Esophagus muscularis mucosa (tissue), 4 donors: ENCODE measurements at regions not wholly inside any gene's neighbourhood (a gene's known extent, or its start where the extent isn't known, plus 50 kb on each side); places are given as distances from the start of the nearest gene placed in this dataset.
"Not testable (repeated sequence)": the region's sequence is repeated elsewhere in the genome, so short reads cannot be mapped to it uniquely, and the experiment has no call there.

Experiments used
- DNase-seq: peaks from one replicate; pipeline ENCODE4 v3.0.0-alpha.2; 2017; ENCODE audit errors: extremely low spot score
- H3K27ac ChIP-seq, 4 donors: fragments of 200-600 bp; sonication (generic); replicated peaks in 1 of 4; 1 replicate in 3 of 4; 2 replicates in 1 of 4; pipeline ENCODE4 v1.5.1; 2016 to 2019; ENCODE audit warnings: mild to moderate bottlenecking in 1 of 4
- H3K27me3 ChIP-seq, 4 donors: fragments of 200-600 bp; sonication (generic); one replicate each; pipeline versions ENCODE4 v1.5.1 to v1.6.0; 2016 to 2019
- H3K36me3 ChIP-seq, 4 donors: fragments of 200-600 bp; sonication (generic); one replicate each; pipeline ENCODE4 v1.5.1; 2016 to 2019
- H3K4me1 ChIP-seq, 4 donors: fragments of 200-600 bp; sonication (generic); one replicate each; pipeline ENCODE4 v1.5.1; 2016 to 2019
- H3K4me3 ChIP-seq, 4 donors: fragments of 200-600 bp; sonication (generic); 1 replicate in 2 of 4; 2 replicates in 2 of 4; pipeline ENCODE4 v1.5.1; 2016 to 2019; ENCODE audit warnings: mild to moderate bottlenecking in 4 of 4, moderate library complexity in 1 of 4
- H3K9me3 ChIP-seq, 4 donors: fragments of 200-600 bp; sonication (generic); 1 replicate in 3 of 4; 2 replicates in 1 of 4; pipeline ENCODE4 v1.5.1; 2016 to 2019
- EP300 ChIP-seq: sonication (generic); formaldehyde crosslinking; IDR thresholded peaks from one replicate; pipeline ENCODE4 v1.6.1; 2017; ENCODE audit warnings: antibody characterized with exemption
- POLR2A ChIP-seq: fragments of 450-650 bp; IDR thresholded peaks from one replicate; pipeline ENCODE4 v1.6.1; 2017; ENCODE audit warnings: antibody characterized with exemption, moderate library complexity, mild to moderate bottlenecking, low read depth
- POLR2AphosphoS5 ChIP-seq, 2 donors: sonication (generic); formaldehyde crosslinking; IDR thresholded peaks; one replicate each; pipeline ENCODE4 v1.6.1; 2017; ENCODE audit warnings: antibody characterized with exemption in 2 of 2
- WGBS: methylation state at CpG from one replicate; pipeline ENCODE4 v1.1.5; 2018; 5-methylcytosine and 5-hydroxymethylcytosine counted together
- intact Hi-C: fragments of 100-400 bp; cut with DNase I; formaldehyde crosslinking; loops from one replicate; pipeline ENCODE4 v1.15.1; 2023
- TF ChIP-seq, protein P1 (sequence below), 3 experiments: fragments of 200-600 bp in 2 of 3; fragments of 450-650 bp in 1 of 3; sonication (generic) in 2 of 3; IDR thresholded peaks; one replicate each; pipeline ENCODE4 v1.5.1; 2017 to 2019; ENCODE audit warnings: antibody characterized with exemption in 3 of 3, mild to moderate bottlenecking in 2 of 3, moderate library complexity in 1 of 3

DNA sequence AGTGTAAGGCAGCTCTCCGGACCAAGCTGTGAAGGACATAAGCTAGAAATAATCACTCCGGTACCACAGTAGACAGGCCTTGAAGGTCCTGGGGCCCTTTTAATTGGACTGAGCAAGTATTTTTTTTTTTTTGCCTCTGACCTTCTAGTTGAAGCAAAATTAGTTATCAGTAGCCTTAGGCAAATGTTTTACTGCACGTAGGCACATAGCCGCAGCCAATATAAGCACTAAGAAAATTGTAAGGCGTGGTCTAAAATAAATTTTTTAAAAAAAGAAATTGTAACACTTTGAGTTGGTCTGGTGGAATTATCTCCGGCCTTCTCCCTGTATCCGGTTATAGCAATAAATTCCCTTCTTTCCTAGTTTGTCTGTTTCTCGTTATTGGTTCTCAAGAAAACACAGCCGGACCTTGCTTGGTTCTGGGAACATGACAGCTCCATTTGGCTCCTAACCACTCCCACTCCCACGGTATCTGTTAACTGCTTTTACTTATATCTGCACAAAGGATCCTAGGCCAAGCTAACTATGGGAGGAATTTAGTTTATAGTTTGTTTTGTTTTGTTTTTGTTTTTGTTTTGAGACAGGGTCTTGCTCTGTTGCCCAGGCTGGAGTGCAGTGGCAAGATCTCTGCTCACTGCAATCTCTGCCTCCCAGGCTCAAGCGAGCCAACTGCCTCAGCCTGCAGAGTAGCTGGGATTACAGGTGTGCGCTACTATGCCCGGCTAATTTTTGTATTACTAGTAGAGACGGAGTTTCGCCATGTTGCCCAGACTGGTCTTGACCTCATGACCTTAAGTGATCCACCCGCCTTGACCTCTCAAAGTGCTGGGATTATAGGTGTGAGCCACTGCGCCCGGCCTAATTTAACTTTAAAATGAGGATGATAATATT is 124.4 kb upstream of the KIF5B start:
- Histone ChIP-seq H3K4me3 (no peak overlapping the region), H3K4me1 (no peaks in the 10 kb centered on the region), H3K9me3 (no peaks in the 10 kb centered on the region), H3K36me3 (no peaks in the 10 kb centered on the region), H3K27me3 (no peaks in the 10 kb centered on the region), H3K27ac (no peak overlapping the region)
- no peak for TF ChIP-seq POLR2A
- TF ChIP-seq, protein P1, sequence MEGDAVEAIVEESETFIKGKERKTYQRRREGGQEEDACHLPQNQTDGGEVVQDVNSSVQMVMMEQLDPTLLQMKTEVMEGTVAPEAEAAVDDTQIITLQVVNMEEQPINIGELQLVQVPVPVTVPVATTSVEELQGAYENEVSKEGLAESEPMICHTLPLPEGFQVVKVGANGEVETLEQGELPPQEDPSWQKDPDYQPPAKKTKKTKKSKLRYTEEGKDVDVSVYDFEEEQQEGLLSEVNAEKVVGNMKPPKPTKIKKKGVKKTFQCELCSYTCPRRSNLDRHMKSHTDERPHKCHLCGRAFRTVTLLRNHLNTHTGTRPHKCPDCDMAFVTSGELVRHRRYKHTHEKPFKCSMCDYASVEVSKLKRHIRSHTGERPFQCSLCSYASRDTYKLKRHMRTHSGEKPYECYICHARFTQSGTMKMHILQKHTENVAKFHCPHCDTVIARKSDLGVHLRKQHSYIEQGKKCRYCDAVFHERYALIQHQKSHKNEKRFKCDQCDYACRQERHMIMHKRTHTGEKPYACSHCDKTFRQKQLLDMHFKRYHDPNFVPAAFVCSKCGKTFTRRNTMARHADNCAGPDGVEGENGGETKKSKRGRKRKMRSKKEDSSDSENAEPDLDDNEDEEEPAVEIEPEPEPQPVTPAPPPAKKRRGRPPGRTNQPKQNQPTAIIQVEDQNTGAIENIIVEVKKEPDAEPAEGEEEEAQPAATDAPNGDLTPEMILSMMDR (IDR thresholded peaks at IDR 0.05) = no peak
- TF ChIP-seq EP300 = no peak
- TF ChIP-seq POLR2AphosphoS5 (IDR thresholded peaks at IDR 0.05) = no peak
- no peak for DNase-seq
- WGBS = 86% methylated on average over 18 of the region's 18 CpGs
- intact Hi-C loops = no loop called here

DNA sequence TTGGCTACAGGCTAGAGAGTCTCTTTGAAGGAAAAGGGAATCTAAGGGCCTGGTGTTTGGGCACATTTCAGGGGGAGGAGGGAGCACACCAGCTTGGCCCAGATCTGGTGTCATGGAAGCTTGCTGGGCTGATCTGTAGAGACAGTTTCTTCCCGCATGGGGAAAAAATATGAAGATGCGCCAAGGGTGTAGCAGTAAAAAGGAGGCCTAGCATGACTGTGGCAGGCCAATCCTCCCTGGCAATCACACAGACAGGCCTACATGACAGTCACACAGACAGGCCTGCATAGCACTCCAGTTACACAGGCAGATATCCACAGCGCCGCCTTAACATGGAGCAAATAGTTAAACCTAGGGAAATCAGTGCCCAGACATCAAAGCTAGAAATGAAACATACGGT is 123.6 kb upstream of the KIF5B start:
- Histone ChIP-seq H3K27ac (no peak overlapping the region), H3K4me3 (no peak overlapping the region), H3K9me3 (peaks cover 0 to under 1% (median 0%) of the 10 kb centered on the region in 4 donors), H3K27me3 (no peaks in the 10 kb centered on the region), H3K36me3 (no peaks in the 10 kb centered on the region), H3K4me1 (no peaks in the 10 kb centered on the region)
- WGBS = 75% methylated on average over 5 of the region's 5 CpGs
- DNase-seq = no peak
- TF ChIP-seq POLR2A (no peak), POLR2AphosphoS5 (IDR thresholded peaks at IDR 0.05) (no peak), EP300 (no peak)
- TF ChIP-seq, protein P1 (IDR thresholded peaks at IDR 0.05) = no peak
- intact Hi-C loops = no loop called here

DNA sequence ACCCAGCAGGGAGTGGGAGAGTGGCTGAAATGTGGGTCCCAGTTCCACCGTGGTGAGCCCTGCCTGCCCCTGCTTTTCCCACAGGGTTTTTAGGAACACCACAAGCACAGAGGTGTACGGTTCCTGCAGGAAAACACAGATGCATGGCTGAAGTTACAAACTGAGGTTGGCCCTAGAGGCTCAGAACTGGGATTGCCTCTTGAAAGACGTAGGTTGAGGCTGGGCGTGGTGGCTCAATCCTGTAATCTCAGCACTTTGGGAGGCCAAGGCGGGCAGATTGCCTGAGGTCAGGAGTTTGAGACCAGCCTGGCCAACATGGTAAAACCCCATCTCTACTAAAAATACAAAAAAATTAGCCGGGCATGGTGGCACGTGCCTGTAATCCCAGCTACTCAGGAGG is 121.4 kb upstream of the KIF5B start:
- H3K27me3 ChIP-seq, H3K4me3 ChIP-seq, intact Hi-C loops, H3K4me1 ChIP-seq, H3K36me3 ChIP-seq, H3K9me3 ChIP-seq, H3K27ac ChIP-seq, DNase-seq: not testable (repeated sequence)
- 93% methylated on average over 7 of the region's 7 CpGs for WGBS

DNA sequence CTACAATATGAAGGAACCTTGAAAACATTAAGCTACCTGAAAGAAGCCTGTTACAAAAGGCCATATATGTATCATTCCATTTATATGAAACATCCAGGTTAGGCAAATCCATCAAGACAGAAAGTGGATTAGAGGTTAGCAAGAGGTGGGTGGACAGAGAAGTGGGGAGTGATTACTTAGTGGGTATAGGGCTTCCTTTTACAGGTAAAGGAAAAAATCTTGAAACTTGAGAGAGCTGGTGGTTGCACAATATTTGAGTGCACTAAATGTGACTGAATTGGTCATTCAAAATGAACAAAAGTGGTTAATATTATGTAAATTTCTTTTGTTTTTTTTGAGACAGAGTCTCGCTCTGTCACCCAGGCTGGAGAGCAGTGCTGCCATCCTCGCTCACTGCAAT is 119.4 kb upstream of the KIF5B start:
- intact Hi-C loops = no loop called here
- no peaks in the 10 kb centered on the region for H3K4me1 ChIP-seq
- no peak for TF ChIP-seq POLR2A
- no peak for TF ChIP-seq POLR2AphosphoS5 (IDR thresholded peaks at IDR 0.05)
- TF ChIP-seq EP300 = no peak
- TF ChIP-seq, protein P1 (IDR thresholded peaks at IDR 0.05) = no peak

DNA sequence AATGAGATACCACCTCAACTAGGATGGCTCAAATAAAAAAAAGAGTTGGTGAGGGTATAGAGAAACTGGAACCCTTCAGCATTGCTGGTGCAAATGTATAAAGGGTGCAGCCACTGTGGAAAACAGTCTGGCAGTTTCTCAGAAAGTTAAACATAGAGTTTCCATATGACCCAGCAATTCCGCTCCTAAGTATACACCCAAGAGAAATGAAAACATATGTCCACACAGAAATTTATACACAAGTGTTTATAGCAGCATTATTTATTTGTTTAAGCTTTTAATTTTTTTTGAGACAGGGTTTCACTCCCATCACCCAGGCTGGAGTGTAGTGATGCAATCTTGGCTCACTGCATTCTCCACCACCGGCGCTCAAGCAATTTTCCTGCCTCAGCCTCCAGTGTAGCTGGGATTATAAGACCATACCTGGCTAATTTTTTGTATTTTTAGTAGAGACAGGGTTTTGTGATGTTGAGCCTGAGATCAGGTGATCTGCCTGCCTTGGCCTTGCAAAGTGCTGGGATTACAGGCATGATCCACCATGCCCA is 118.2 kb upstream of the KIF5B start:
- no peaks in the 10 kb centered on the region for H3K4me1 ChIP-seq
- DNase-seq = no peak
- H3K4me3 ChIP-seq = no peak overlapping the region
- H3K9me3 ChIP-seq = peaks cover 0 to 9% (median 0%) of the 10 kb centered on the region in 4 donors
- H3K36me3 ChIP-seq = no peaks in the 10 kb centered on the region
- WGBS = 74% methylated on average over 3 of the region's 3 CpGs
- TF ChIP-seq POLR2A = no peak
- TF ChIP-seq, protein P1 (IDR thresholded peaks at IDR 0.05) = no peak
- TF ChIP-seq EP300 = no peak
- no peak for TF ChIP-seq POLR2AphosphoS5 (IDR thresholded peaks at IDR 0.05)
- no peak overlapping the region for H3K27ac ChIP-seq
- no peaks in the 10 kb centered on the region for H3K27me3 ChIP-seq
- intact Hi-C loops = no loop called here

More for the DNA sequence above, 119.4 kb upstream of the KIF5B start:
- Histone ChIP-seq H3K9me3 (peaks cover 0 to 9% (median 0%) of the 10 kb centered on the region in 4 donors), H3K27me3 (no peaks in the 10 kb centered on the region), H3K36me3 (no peaks in the 10 kb centered on the region), H3K27ac (no peak overlapping the region), H3K4me3 (no peak overlapping the region)
- DNase-seq = no peak
- 95% methylated on average over 2 of the region's 2 CpGs for WGBS
